ENCODE measurements at regions not wholly inside any gene's neighbourhood (a gene's known extent, or its start where the extent isn't known, plus 50 kb on each side); places are given as distances from the start of the nearest gene placed in this dataset.

DNA sequence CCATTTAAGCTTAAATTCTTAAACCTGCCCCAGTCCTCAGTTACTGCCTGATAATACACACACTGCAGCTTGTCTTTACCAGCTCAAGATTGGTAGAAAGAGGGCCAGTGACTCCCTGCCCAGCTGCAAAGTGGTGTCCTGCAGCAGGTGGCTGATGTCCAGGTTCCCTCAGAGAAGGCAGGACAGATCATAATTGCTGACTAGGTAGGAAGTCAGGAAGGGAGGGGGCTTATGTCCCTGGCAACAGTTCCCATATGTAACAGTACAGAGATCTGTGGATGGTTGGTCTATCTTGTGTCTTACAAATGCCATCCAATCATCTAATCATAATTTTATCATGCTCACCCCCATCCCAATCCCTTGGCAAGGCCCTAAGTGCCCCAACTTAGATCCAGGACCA, 492.1 kb upstream of the PPP2R3A start:
- TF ChIP-seq EZH2 (IDR thresholded peaks at IDR 0.05; ENCODE audit: low read length, missing control alignments): no peak
- TF ChIP-seq, protein P1, sequence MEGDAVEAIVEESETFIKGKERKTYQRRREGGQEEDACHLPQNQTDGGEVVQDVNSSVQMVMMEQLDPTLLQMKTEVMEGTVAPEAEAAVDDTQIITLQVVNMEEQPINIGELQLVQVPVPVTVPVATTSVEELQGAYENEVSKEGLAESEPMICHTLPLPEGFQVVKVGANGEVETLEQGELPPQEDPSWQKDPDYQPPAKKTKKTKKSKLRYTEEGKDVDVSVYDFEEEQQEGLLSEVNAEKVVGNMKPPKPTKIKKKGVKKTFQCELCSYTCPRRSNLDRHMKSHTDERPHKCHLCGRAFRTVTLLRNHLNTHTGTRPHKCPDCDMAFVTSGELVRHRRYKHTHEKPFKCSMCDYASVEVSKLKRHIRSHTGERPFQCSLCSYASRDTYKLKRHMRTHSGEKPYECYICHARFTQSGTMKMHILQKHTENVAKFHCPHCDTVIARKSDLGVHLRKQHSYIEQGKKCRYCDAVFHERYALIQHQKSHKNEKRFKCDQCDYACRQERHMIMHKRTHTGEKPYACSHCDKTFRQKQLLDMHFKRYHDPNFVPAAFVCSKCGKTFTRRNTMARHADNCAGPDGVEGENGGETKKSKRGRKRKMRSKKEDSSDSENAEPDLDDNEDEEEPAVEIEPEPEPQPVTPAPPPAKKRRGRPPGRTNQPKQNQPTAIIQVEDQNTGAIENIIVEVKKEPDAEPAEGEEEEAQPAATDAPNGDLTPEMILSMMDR (conservative IDR thresholded peaks at IDR 0.05 in 1 of 2, IDR thresholded peaks at IDR 0.05 in 1 of 2; ENCODE audit: low read depth in 1 of 2, low read length in 2 of 2): no peak
